ENCODE measurements at regions not wholly inside any gene's neighbourhood (a gene's known extent, or its start where the extent isn't known, plus 50 kb on each side); places are given as distances from the start of the nearest gene placed in this dataset.

GRCh38 chr2:8157621-8158430, 524.0 kb upstream of the ID2 start:
- no peak for FAIRE-seq

- no peak for FAIRE-seq
These were observed 523.1 kb upstream of the ID2 start for GRCh38 chr2:8158711-8159110.

- FAIRE-seq, result no peak
These were observed 522.5 kb upstream of the ID2 start for GRCh38 chr2:8159211-8159965.

- FAIRE-seq, result no peak
These were observed 521.8 kb upstream of the ID2 start for GRCh38 chr2:8159966-8160603.

GRCh38 chr2:8160959-8161358, 520.9 kb upstream of the ID2 start:
- no peak for FAIRE-seq

- no peak for FAIRE-seq
These were observed 519.3 kb upstream of the ID2 start for GRCh38 chr2:8162552-8162951.

- FAIRE-seq, result no peak
These were observed 516.3 kb upstream of the ID2 start for GRCh38 chr2:8165550-8165949.

GRCh38 chr2:8168022-8168717, 513.7 kb upstream of the ID2 start:
- no peak for FAIRE-seq

- FAIRE-seq, result no peak
These were observed 512.9 kb upstream of the ID2 start for GRCh38 chr2:8168876-8169424.

GRCh38 chr2:8169443-8169842, 512.4 kb upstream of the ID2 start:
- no peak for FAIRE-seq

GRCh38 chr2:8170552-8171327, 511.1 kb upstream of the ID2 start:
- no peak for FAIRE-seq

- no peak for FAIRE-seq
These were observed 510.2 kb upstream of the ID2 start for GRCh38 chr2:8171608-8172007.

GRCh38 chr2:8172661-8173060, 509.2 kb upstream of the ID2 start:
- FAIRE-seq, result no peak

- no peak for FAIRE-seq
These were observed 507.1 kb upstream of the ID2 start for GRCh38 chr2:8174641-8175257.

- no peak for FAIRE-seq
These were observed 505.0 kb upstream of the ID2 start for GRCh38 chr2:8176887-8177286.

GRCh38 chr2:8177566-8177965, 504.3 kb upstream of the ID2 start:
- no peak for FAIRE-seq

GRCh38 chr2:8178911-8179310, 502.9 kb upstream of the ID2 start:
- no peak for FAIRE-seq

GRCh38 chr2:8189316-8189715, 492.5 kb upstream of the ID2 start:
- FAIRE-seq, result no peak

- no peak for FAIRE-seq
These were observed 491.6 kb upstream of the ID2 start for GRCh38 chr2:8190279-8190678.

GRCh38 chr2:8191427-8191826, 490.4 kb upstream of the ID2 start:
- no peak for FAIRE-seq

- no peak for FAIRE-seq
These were observed 488.7 kb upstream of the ID2 start for GRCh38 chr2:8193146-8193545.
